ENCODE measurements at regions not wholly inside any gene's neighbourhood (a gene's known extent, or its start where the extent isn't known, plus 50 kb on each side); places are given as distances from the start of the nearest gene placed in this dataset.

- TF ChIP-seq CTCF (IDR thresholded peaks at IDR 0.05; ENCODE audit: low read depth, low read length, poor library complexity, severe bottlenecking) (no peak), EZH2phosphoT487 (IDR thresholded peaks at IDR 0.05; ENCODE audit: borderline replicate concordance, low read length) (no peak)
These were observed 380.6 kb upstream of the TCF4 start for GRCh38 chr18:55968550-55968949.
